HCT116 (cell line): ENCODE measurements at regions not wholly inside any gene's neighbourhood (a gene's known extent, or its start where the extent isn't known, plus 50 kb on each side); places are given as distances from the start of the nearest gene placed in this dataset.

Experiments used
- ATAC-seq: fragments of 200-7000 bp; cut with Tn5 transposase; 2 replicates; pipeline ENCODE4 v1.9.1; 2020; ENCODE audit warnings: mild to moderate bottlenecking, moderate library complexity
- BruUV-seq: library from RNA; stranded (reverse); fragments of 400-500 nt; replicated peaks from 2 replicates; lab custom pipeline; 2021; lab: Mats Ljungman, UMichigan
- CTCF ChIA-PET: fragments of 300-600 bp; sonication (Branson Sonifier 250); formaldehyde crosslinking; loops from one replicate; lab custom pipeline; 2021; ENCODE audit warnings: antibody characterized with exemption; lab: Charles Lee
- POLR2A ChIA-PET: fragments of 300-600, 350-600 bp; sonication (Branson Sonifier 250); formaldehyde crosslinking; loops from one replicate; lab custom pipeline; 2021; ENCODE audit warnings: antibody characterized with exemption; lab: Charles Lee
- RAD21 ChIA-PET, 2 experiments: fragments of 300-600 bp; sonication (Branson Sonifier 250); formaldehyde crosslinking; loops; one replicate each; lab custom pipeline; 2023; ENCODE audit warnings: low total read pairs in 2 of 2; ENCODE audit not compliant: uncharacterized antibody in 2 of 2, unreplicated experiment in 2 of 2, low non-redundant PET in 1 of 2; lab: Charles Lee
- DNase-seq: peaks from one replicate; pipeline ENCODE4 v3.0.0-alpha.2; 2010; ENCODE audit warnings: low read depth, low spot score
- H2AFZ ChIP-seq: fragments of 200-600 bp; shearing (Covaris generic), sonication (generic); 2 replicates; pipeline ENCODE4 v1.6.1; 2017; ENCODE audit warnings: low read depth, mixed run types, mixed read lengths, antibody characterized with exemption, low read length; ENCODE audit not compliant: poor library complexity, severe bottlenecking
- H3K27ac ChIP-seq: 2 replicates; pipeline ENCODE4 v1.5.1; 2012; ENCODE audit warnings: low read depth, low read length
- H3K27me3 ChIP-seq: fragments of 200-600 bp; sonication (generic); 2 replicates; pipeline ENCODE4 v1.6.1; 2016; ENCODE audit warnings: mixed run types, low read length, mixed read lengths; ENCODE audit not compliant: insufficient read depth
- H3K36me3 ChIP-seq, 2 experiments: fragments of 200-500 bp in 1 of 2; fragments of 200-600 bp in 1 of 2; sonication (Bioruptor generic) in 1 of 2; sonication (generic) in 1 of 2; 2 replicates each; pipeline versions ENCODE4 v1.5.1 to v1.6.1; 2014 to 2016; ENCODE audit warnings: low read length in 2 of 2, inconsistent platforms in 1 of 2, mixed read lengths in 1 of 2, mixed run types in 1 of 2; ENCODE audit not compliant: insufficient read depth in 2 of 2, control insufficient read depth in 1 of 2
- H3K4me1 ChIP-seq, 2 experiments: fragments of 200-600 bp in 1 of 2; sonication (generic) in 1 of 2; 2 replicates each; pipeline versions ENCODE4 v1.5.1 to v1.6.1; 2012 to 2017; ENCODE audit warnings: low read length in 2 of 2, inconsistent platforms in 1 of 2, mild to moderate bottlenecking in 1 of 2, mixed read lengths in 1 of 2, mixed run types in 1 of 2, moderate library complexity in 1 of 2; ENCODE audit not compliant: insufficient read depth in 2 of 2, control insufficient read depth in 1 of 2
- H3K4me2 ChIP-seq: fragments of 200-600 bp; sonication (generic); 2 replicates; pipeline ENCODE4 v1.6.1; 2017; ENCODE audit warnings: mixed run types, low read length, mixed read lengths
- H3K4me3 ChIP-seq, 2 experiments: fragments of 200-600 bp in 1 of 2; sonication (generic) in 1 of 2; replicated peaks in 1 of 2; 2 replicates each; pipeline ENCODE4 v1.5.1; 2011 to 2016; ENCODE audit warnings: low read length in 2 of 2, control low read depth in 1 of 2, low read depth in 1 of 2, mild to moderate bottlenecking in 1 of 2, mixed read lengths in 1 of 2, mixed run types in 1 of 2
- H3K79me2 ChIP-seq: fragments of 200-600 bp; sonication (generic); 2 replicates; pipeline ENCODE4 v1.6.1; 2017; ENCODE audit warnings: mild to moderate bottlenecking, mixed run types, low read length, moderate library complexity, mixed read lengths; ENCODE audit not compliant: insufficient read depth
- H3K9ac ChIP-seq: fragments of 200-600 bp; sonication (generic); 2 replicates; pipeline ENCODE4 v1.6.1; 2016; ENCODE audit warnings: low read length, mixed read lengths
- H3K9me2 ChIP-seq: fragments of 200-600 bp; sonication (generic), shearing (Covaris generic); 2 replicates; pipeline ENCODE4 v1.6.1; 2017; ENCODE audit warnings: mixed run types, mild to moderate bottlenecking, moderate library complexity; ENCODE audit not compliant: insufficient read depth
- H3K9me3 ChIP-seq, 2 experiments: fragments of 200-500 bp in 1 of 2; fragments of 200-600 bp in 1 of 2; sonication (Bioruptor generic) in 1 of 2; sonication (generic) in 1 of 2; 2 replicates each; pipeline ENCODE4 v1.6.1; 2014 to 2017; ENCODE audit warnings: low read length in 2 of 2, mixed read lengths in 2 of 2, inconsistent platforms in 1 of 2, low read depth in 1 of 2, mild to moderate bottlenecking in 1 of 2, mixed run types in 1 of 2, moderate library complexity in 1 of 2; ENCODE audit not compliant: control insufficient read depth in 1 of 2, insufficient read depth in 1 of 2
- H4K20me1 ChIP-seq: fragments of 200-600 bp; sonication (generic), shearing (Covaris generic); 2 replicates; pipeline ENCODE4 v1.6.1; 2017; ENCODE audit warnings: mixed run types, mild to moderate bottlenecking, moderate library complexity; ENCODE audit not compliant: insufficient read depth
- CEBPB ChIP-seq: IDR thresholded peaks from 2 replicates; pipeline ENCODE4 v1.6.1; 2012; ENCODE audit warnings: low read depth
- EGR1 ChIP-seq: IDR thresholded peaks from 2 replicates; pipeline ENCODE4 v1.6.1; 2012; ENCODE audit warnings: low read depth
- EZH2 ChIP-seq: fragments of 200-600 bp; sonication (generic); IDR thresholded peaks from 2 replicates; pipeline ENCODE4 v1.6.1; 2017; ENCODE audit warnings: antibody characterized with exemption, mixed run types
- EZH2phosphoT487 ChIP-seq: fragments of 200-600 bp; IDR thresholded peaks from 2 replicates; pipeline ENCODE4 v1.6.1; 2018; ENCODE audit warnings: antibody characterized with exemption, borderline replicate concordance
- FOSL1 ChIP-seq: IDR thresholded peaks from 2 replicates; pipeline ENCODE4 v1.6.1; 2012; ENCODE audit warnings: low read depth
- JUND ChIP-seq: IDR thresholded peaks from 2 replicates; pipeline ENCODE4 v1.6.1; 2012
- POLR2A ChIP-seq: IDR thresholded peaks from 2 replicates; pipeline ENCODE4 v1.7.0; 2011; ENCODE audit warnings: borderline replicate concordance; ENCODE audit not compliant: insufficient read depth, insufficient read length; ENCODE audit errors: extremely low read depth
- POLR2AphosphoS5 ChIP-seq: IDR thresholded peaks from 2 replicates; pipeline ENCODE4 v1.6.1; 2011; ENCODE audit warnings: mild to moderate bottlenecking, low read depth, low read length, moderate library complexity
- RAD21 ChIP-seq: IDR thresholded peaks from 2 replicates; pipeline ENCODE4 v1.6.1; 2012; ENCODE audit warnings: low read depth, mild to moderate bottlenecking
- SIN3A ChIP-seq: IDR thresholded peaks from 2 replicates; pipeline ENCODE4 v1.6.1; 2012; ENCODE audit warnings: low read depth
- SP1 ChIP-seq: IDR thresholded peaks from 2 replicates; pipeline ENCODE4 v1.6.1; 2012; ENCODE audit warnings: low read depth
- SRF ChIP-seq: IDR thresholded peaks from 2 replicates; pipeline ENCODE4 v1.6.1; 2012; ENCODE audit warnings: low read depth
- TCF7L2 ChIP-seq: IDR thresholded peaks from 2 replicates; pipeline ENCODE4 v1.7.0; 2011; ENCODE audit warnings: borderline replicate concordance, inconsistent platforms; ENCODE audit not compliant: insufficient read depth, insufficient read length; ENCODE audit errors: extremely low read depth
- YY1 ChIP-seq: IDR thresholded peaks from 2 replicates; pipeline ENCODE4 v1.6.1; 2011; ENCODE audit warnings: low read length, low read depth, moderate library complexity, mild to moderate bottlenecking; ENCODE audit not compliant: insufficient replicate concordance; ENCODE audit errors: extremely low read depth
- ZNF274 ChIP-seq: fragments of 200-500 bp; sonication (Bioruptor generic); IDR thresholded peaks from 2 replicates; pipeline ENCODE4 v1.6.1; 2014; ENCODE audit warnings: mild to moderate bottlenecking, low read depth, low read length, inconsistent platforms
- intact Hi-C: fragments of 100-400 bp; cut with micrococcal nuclease; formaldehyde crosslinking; loops from 2 replicates; pipeline ENCODE4 v1.10.0; 2022
- TF ChIP-seq, protein P1 (sequence below): IDR thresholded peaks from 2 replicates; pipeline ENCODE4 v1.6.1; 2011; ENCODE audit warnings: mild to moderate bottlenecking, low read length, moderate library complexity; ENCODE audit not compliant: insufficient replicate concordance; ENCODE audit errors: extremely low read depth
- TF ChIP-seq, protein P2 (sequence below): IDR thresholded peaks from 2 replicates; pipeline ENCODE4 v1.6.1; 2012
- TF ChIP-seq, protein P3 (sequence below), 3 experiments: fragments of 200-600 bp in 1 of 3; sonication (generic) in 1 of 3; IDR thresholded peaks in 2 of 3; conservative IDR thresholded peaks in 1 of 3; 2 replicates each; pipeline ENCODE4 v1.5.1; 2012 to 2017; ENCODE audit warnings: low read depth in 2 of 3, low read length in 2 of 3, antibody characterized with exemption in 1 of 3, borderline replicate concordance in 1 of 3, control low read depth in 1 of 3, mild to moderate bottlenecking in 1 of 3, mixed read lengths in 1 of 3, mixed run types in 1 of 3, moderate library complexity in 1 of 3; ENCODE audit not compliant: insufficient read depth in 1 of 3

GRCh38 chr4:3818371-3818770 lies 52.2 kb downstream of the ADRA2C start:
- no peaks in the 10 kb centered on the region for H3K9me2 ChIP-seq
- POLR2A ChIA-PET, result no interaction called here
- no peaks in the 10 kb centered on the region for H4K20me1 ChIP-seq
- H3K27me3 ChIP-seq, result no peaks in the 10 kb centered on the region
- H3K9ac ChIP-seq, result no peak overlapping the region
- RAD21 ChIA-PET, result no interaction called here
- no peaks in the 10 kb centered on the region for H3K79me2 ChIP-seq
- no peak overlapping the region for H3K27ac ChIP-seq
- no peaks in the 10 kb centered on the region for H3K36me3 ChIP-seq
- H3K4me2 ChIP-seq, result no peak overlapping the region
- no peak overlapping the region for H3K4me3 ChIP-seq
- BruUV-seq, result no TSS peak
- no peak for DNase-seq
- H3K4me1 ChIP-seq, result no peaks in the 10 kb centered on the region; a peak in 1 of 4 replicates
- CTCF ChIA-PET, result no interaction called here
- no peak for ATAC-seq
- no peak for TF ChIP-seq SIN3A
- TF ChIP-seq CEBPB, result no peak
- TF ChIP-seq EZH2, result no peak
- no peak for TF ChIP-seq RAD21
- TF ChIP-seq ZNF274, result no peak
- no peak for TF ChIP-seq POLR2AphosphoS5
- no peak for TF ChIP-seq SP1
- TF ChIP-seq, protein P1, sequence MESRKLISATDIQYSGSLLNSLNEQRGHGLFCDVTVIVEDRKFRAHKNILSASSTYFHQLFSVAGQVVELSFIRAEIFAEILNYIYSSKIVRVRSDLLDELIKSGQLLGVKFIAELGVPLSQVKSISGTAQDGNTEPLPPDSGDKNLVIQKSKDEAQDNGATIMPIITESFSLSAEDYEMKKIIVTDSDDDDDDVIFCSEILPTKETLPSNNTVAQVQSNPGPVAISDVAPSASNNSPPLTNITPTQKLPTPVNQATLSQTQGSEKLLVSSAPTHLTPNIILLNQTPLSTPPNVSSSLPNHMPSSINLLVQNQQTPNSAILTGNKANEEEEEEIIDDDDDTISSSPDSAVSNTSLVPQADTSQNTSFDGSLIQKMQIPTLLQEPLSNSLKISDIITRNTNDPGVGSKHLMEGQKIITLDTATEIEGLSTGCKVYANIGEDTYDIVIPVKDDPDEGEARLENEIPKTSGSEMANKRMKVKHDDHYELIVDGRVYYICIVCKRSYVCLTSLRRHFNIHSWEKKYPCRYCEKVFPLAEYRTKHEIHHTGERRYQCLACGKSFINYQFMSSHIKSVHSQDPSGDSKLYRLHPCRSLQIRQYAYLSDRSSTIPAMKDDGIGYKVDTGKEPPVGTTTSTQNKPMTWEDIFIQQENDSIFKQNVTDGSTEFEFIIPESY, result no peak
- no peak for TF ChIP-seq EZH2phosphoT487
- TF ChIP-seq, protein P2, sequence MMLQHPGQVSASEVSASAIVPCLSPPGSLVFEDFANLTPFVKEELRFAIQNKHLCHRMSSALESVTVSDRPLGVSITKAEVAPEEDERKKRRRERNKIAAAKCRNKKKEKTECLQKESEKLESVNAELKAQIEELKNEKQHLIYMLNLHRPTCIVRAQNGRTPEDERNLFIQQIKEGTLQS, result no peak
- no peak for TF ChIP-seq TCF7L2
- no peak for TF ChIP-seq POLR2A
- no peak for TF ChIP-seq SRF
- TF ChIP-seq JUND, result no peak
- TF ChIP-seq, protein P3, sequence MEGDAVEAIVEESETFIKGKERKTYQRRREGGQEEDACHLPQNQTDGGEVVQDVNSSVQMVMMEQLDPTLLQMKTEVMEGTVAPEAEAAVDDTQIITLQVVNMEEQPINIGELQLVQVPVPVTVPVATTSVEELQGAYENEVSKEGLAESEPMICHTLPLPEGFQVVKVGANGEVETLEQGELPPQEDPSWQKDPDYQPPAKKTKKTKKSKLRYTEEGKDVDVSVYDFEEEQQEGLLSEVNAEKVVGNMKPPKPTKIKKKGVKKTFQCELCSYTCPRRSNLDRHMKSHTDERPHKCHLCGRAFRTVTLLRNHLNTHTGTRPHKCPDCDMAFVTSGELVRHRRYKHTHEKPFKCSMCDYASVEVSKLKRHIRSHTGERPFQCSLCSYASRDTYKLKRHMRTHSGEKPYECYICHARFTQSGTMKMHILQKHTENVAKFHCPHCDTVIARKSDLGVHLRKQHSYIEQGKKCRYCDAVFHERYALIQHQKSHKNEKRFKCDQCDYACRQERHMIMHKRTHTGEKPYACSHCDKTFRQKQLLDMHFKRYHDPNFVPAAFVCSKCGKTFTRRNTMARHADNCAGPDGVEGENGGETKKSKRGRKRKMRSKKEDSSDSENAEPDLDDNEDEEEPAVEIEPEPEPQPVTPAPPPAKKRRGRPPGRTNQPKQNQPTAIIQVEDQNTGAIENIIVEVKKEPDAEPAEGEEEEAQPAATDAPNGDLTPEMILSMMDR (IDR thresholded peaks at IDR 0.05 in 2 of 3, conservative IDR thresholded peaks at IDR 0.05 in 1 of 3; ENCODE audit: borderline replicate concordance in 1 of 3, insufficient read depth in 1 of 3, low read depth in 2 of 3, low read length in 2 of 3), result no peak
- TF ChIP-seq YY1, result no peak
- no peak for TF ChIP-seq FOSL1
- no peak for TF ChIP-seq EGR1
- intact Hi-C loops, result no loop called here
- no peaks in the 10 kb centered on the region for H3K9me3 ChIP-seq
- no peak overlapping the region for H2AFZ ChIP-seq
